ENCODE measurements at regions not wholly inside any gene's neighbourhood (a gene's known extent, or its start where the extent isn't known, plus 50 kb on each side); places are given as distances from the start of the nearest gene placed in this dataset.

DNA sequence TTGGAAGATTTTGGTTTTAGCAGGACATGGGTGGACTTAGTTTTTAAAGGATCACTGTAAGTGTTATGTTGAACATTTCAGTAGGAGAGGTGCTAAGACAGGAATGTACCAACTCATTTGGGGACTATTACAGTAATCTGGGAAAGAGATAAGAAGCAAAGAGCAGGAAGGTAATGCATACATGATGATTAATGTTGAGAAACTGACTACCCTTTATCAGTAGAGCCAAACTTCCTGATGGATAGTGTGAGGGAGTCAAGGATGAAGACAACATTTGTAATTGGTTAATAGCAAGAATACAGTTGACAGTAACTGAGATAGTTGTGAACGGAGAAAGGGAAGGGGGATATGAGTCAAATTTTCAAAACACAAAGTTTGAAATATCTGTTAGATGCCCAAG, 421.9 kb upstream of the PRR20A start:
- DNase-seq (ENCODE audit: low spot score) (no peak), ATAC-seq (no peak)
- TF ChIP-seq, protein P1, sequence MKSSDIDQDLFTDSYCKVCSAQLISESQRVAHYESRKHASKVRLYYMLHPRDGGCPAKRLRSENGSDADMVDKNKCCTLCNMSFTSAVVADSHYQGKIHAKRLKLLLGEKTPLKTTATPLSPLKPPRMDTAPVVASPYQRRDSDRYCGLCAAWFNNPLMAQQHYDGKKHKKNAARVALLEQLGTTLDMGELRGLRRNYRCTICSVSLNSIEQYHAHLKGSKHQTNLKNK (CRISPR knock-in tag; IDR thresholded peaks at IDR 0.05) = no peak
- no peak for TF ChIP-seq JAZF1 (CRISPR knock-in tag; IDR thresholded peaks at IDR 0.05)
- no peak for TF ChIP-seq FOXP1 (CRISPR knock-in tag; IDR thresholded peaks at IDR 0.05; ENCODE audit: borderline replicate concordance)
- no peak for TF ChIP-seq ATF1 (CRISPR knock-in tag; IDR thresholded peaks at IDR 0.05)
- TF ChIP-seq GABPB1 (CRISPR knock-in tag; IDR thresholded peaks at IDR 0.05) = no peak
- TF ChIP-seq ZNF263 (CRISPR knock-in tag; IDR thresholded peaks at IDR 0.05; ENCODE audit: low read depth) = no peak
- TF ChIP-seq CBFB (CRISPR knock-in tag; IDR thresholded peaks at IDR 0.05; ENCODE audit: low read depth) = no peak
- no peak for TF ChIP-seq ELF4 (CRISPR knock-in tag; IDR thresholded peaks at IDR 0.05; ENCODE audit: low read depth)
- TF ChIP-seq, protein P2, sequence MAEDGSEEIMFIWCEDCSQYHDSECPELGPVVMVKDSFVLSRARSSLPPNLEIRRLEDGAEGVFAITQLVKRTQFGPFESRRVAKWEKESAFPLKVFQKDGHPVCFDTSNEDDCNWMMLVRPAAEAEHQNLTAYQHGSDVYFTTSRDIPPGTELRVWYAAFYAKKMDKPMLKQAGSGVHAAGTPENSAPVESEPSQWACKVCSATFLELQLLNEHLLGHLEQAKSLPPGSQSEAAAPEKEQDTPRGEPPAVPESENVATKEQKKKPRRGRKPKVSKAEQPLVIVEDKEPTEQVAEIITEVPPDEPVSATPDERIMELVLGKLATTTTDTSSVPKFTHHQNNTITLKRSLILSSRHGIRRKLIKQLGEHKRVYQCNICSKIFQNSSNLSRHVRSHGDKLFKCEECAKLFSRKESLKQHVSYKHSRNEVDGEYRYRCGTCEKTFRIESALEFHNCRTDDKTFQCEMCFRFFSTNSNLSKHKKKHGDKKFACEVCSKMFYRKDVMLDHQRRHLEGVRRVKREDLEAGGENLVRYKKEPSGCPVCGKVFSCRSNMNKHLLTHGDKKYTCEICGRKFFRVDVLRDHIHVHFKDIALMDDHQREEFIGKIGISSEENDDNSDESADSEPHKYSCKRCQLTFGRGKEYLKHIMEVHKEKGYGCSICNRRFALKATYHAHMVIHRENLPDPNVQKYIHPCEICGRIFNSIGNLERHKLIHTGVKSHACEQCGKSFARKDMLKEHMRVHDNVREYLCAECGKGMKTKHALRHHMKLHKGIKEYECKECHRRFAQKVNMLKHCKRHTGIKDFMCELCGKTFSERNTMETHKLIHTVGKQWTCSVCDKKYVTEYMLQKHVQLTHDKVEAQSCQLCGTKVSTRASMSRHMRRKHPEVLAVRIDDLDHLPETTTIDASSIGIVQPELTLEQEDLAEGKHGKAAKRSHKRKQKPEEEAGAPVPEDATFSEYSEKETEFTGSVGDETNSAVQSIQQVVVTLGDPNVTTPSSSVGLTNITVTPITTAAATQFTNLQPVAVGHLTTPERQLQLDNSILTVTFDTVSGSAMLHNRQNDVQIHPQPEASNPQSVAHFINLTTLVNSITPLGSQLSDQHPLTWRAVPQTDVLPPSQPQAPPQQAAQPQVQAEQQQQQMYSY (CRISPR knock-in tag; IDR thresholded peaks at IDR 0.05) = no peak
- TF ChIP-seq ZNF317 (CRISPR knock-in tag; IDR thresholded peaks at IDR 0.05; ENCODE audit: borderline replicate concordance, low read depth) = no peak
- no peak for TF ChIP-seq TP53 (CRISPR knock-in tag; IDR thresholded peaks at IDR 0.05)
- no peak for TF ChIP-seq ZNF396 (CRISPR knock-in tag; IDR thresholded peaks at IDR 0.05; ENCODE audit: borderline replicate concordance)
- TF ChIP-seq, protein P3, sequence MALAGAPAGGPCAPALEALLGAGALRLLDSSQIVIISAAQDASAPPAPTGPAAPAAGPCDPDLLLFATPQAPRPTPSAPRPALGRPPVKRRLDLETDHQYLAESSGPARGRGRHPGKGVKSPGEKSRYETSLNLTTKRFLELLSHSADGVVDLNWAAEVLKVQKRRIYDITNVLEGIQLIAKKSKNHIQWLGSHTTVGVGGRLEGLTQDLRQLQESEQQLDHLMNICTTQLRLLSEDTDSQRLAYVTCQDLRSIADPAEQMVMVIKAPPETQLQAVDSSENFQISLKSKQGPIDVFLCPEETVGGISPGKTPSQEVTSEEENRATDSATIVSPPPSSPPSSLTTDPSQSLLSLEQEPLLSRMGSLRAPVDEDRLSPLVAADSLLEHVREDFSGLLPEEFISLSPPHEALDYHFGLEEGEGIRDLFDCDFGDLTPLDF (CRISPR knock-in tag; IDR thresholded peaks at IDR 0.05) = no peak
- TF ChIP-seq, protein P4, sequence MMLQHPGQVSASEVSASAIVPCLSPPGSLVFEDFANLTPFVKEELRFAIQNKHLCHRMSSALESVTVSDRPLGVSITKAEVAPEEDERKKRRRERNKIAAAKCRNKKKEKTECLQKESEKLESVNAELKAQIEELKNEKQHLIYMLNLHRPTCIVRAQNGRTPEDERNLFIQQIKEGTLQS (CRISPR knock-in tag; conservative IDR thresholded peaks at IDR 0.05) = no peak
- TF ChIP-seq, protein P5, sequence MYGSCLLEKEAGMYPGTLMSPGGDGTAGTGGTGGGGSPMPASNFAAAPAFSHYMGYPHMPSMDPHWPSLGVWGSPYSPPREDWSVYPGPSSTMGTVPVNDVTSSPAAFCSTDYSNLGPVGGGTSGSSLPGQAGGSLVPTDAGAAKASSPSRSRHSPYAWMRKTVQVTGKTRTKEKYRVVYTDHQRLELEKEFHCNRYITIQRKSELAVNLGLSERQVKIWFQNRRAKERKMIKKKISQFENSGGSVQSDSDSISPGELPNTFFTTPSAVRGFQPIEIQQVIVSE (CRISPR knock-in tag; IDR thresholded peaks at IDR 0.05; ENCODE audit: borderline replicate concordance) = no peak
- TF ChIP-seq, protein P6, sequence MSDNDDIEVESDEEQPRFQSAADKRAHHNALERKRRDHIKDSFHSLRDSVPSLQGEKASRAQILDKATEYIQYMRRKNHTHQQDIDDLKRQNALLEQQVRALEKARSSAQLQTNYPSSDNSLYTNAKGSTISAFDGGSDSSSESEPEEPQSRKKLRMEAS (CRISPR knock-in tag; IDR thresholded peaks at IDR 0.05) = no peak
- TF ChIP-seq, protein P7, sequence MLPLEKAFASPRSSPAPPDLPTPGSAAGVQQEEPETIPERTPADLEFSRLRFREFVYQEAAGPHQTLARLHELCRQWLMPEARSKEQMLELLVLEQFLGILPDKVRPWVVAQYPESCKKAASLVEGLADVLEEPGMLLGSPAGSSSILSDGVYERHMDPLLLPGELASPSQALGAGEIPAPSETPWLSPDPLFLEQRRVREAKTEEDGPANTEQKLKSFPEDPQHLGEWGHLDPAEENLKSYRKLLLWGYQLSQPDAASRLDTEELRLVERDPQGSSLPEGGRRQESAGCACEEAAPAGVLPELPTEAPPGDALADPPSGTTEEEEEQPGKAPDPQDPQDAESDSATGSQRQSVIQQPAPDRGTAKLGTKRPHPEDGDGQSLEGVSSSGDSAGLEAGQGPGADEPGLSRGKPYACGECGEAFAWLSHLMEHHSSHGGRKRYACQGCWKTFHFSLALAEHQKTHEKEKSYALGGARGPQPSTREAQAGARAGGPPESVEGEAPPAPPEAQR (CRISPR knock-in tag; IDR thresholded peaks at IDR 0.05) = no peak
- TF ChIP-seq, protein P8, sequence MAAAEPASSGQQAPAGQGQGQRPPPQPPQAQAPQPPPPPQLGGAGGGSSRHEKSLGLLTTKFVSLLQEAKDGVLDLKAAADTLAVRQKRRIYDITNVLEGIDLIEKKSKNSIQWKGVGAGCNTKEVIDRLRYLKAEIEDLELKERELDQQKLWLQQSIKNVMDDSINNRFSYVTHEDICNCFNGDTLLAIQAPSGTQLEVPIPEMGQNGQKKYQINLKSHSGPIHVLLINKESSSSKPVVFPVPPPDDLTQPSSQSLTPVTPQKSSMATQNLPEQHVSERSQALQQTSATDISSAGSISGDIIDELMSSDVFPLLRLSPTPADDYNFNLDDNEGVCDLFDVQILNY (CRISPR knock-in tag; IDR thresholded peaks at IDR 0.05) = no peak
- TF ChIP-seq, protein P9, sequence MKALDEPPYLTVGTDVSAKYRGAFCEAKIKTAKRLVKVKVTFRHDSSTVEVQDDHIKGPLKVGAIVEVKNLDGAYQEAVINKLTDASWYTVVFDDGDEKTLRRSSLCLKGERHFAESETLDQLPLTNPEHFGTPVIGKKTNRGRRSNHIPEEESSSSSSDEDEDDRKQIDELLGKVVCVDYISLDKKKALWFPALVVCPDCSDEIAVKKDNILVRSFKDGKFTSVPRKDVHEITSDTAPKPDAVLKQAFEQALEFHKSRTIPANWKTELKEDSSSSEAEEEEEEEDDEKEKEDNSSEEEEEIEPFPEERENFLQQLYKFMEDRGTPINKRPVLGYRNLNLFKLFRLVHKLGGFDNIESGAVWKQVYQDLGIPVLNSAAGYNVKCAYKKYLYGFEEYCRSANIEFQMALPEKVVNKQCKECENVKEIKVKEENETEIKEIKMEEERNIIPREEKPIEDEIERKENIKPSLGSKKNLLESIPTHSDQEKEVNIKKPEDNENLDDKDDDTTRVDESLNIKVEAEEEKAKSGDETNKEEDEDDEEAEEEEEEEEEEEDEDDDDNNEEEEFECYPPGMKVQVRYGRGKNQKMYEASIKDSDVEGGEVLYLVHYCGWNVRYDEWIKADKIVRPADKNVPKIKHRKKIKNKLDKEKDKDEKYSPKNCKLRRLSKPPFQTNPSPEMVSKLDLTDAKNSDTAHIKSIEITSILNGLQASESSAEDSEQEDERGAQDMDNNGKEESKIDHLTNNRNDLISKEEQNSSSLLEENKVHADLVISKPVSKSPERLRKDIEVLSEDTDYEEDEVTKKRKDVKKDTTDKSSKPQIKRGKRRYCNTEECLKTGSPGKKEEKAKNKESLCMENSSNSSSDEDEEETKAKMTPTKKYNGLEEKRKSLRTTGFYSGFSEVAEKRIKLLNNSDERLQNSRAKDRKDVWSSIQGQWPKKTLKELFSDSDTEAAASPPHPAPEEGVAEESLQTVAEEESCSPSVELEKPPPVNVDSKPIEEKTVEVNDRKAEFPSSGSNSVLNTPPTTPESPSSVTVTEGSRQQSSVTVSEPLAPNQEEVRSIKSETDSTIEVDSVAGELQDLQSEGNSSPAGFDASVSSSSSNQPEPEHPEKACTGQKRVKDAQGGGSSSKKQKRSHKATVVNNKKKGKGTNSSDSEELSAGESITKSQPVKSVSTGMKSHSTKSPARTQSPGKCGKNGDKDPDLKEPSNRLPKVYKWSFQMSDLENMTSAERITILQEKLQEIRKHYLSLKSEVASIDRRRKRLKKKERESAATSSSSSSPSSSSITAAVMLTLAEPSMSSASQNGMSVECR (CRISPR knock-in tag; IDR thresholded peaks at IDR 0.05; ENCODE audit: borderline replicate concordance) = no peak
- TF ChIP-seq CREB1 (CRISPR knock-in tag; IDR thresholded peaks at IDR 0.05) = no peak
- Mint-ChIP-seq H3K27me3 (ENCODE audit: low read depth) (no peaks in the 10 kb centered on the region), H3K4me1 (peaks cover under 1% of the 10 kb centered on the region; the same call in 1 of the 2 replicates), H3K27ac (no peak overlapping the region), H3K4me3 (no peak overlapping the region), H3K9me3 (no peaks in the 10 kb centered on the region), H3K36me3 (no peaks in the 10 kb centered on the region)
- ChIA-PET CTCF (no interaction called here), POLR2A (no interaction called here)
